ENCODE measurements at regions not wholly inside any gene's neighbourhood (a gene's known extent, or its start where the extent isn't known, plus 50 kb on each side); places are given as distances from the start of the nearest gene placed in this dataset.
A peak's percentile ranks its signal among the peaks of the same experiment; 100 is the strongest.
"Not testable (repeated sequence)": the region's sequence is repeated elsewhere in the genome, so short reads cannot be mapped to it uniquely, and the experiment has no call there.

DNA sequence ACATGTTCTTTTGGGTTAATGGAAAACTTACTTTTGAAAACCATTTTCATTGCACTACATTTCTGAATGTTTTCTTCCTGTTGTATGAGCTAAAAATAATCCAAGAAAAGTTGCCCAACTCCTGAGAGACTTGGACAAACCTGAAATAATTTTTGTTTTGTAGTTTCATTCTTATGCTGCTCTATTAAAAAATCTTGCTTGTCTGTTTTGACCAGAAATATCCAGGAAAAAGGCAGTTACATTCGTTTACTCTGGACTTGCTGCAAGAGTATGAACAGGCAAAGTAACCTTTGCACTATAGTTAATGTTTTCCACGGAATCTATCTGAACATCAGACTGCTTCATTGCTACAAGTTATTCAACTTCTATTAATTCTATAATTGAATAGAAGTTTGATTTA, 200.1 kb upstream of the DAB2 start:
- no peak for DNase-seq (ENCODE audit: low read depth)
- in situ Hi-C loops (cut with HindIII; ENCODE audit: low pct_unique_long_range_greater_than_20kb, low sequenced_read_pairs), result no loop called here

DNA sequence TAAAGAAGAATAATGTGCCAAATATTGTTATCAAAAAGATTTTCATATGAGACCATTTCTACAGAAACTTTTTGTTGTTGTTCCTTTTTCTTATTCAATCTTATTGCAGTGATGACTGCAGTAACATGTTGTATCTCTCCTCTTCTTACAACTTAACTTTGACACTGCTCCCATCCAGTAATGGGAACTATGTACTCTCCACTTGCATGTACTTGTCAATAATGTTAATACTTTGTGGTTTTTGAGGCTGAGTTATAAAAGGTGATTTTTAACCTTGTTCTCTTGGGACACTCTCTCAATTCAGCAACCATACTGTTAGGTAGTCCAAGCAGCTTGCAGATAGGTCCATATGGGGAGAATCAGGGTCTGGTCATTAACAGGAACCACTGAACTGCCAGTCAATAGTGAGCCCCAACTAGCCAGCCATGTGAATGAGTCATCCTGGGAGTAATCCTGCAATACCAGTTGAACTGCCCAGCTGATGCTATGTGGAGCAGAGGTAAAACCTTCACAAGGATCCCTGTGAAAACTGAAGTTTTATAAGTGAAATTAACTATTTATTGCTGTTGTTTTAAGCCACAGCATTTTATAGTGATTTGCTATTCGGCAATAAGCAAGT, 199.6 kb upstream of the DAB2 start:
- in situ Hi-C loops (cut with HindIII; ENCODE audit: low pct_unique_long_range_greater_than_20kb, low sequenced_read_pairs), result no loop called here
- DNase-seq (ENCODE audit: low read depth), result peak; percentile 42

- in situ Hi-C loops (cut with HindIII; ENCODE audit: low pct_unique_long_range_greater_than_20kb, low sequenced_read_pairs), result no loop called here
- peak; percentile 31 for DNase-seq (ENCODE audit: low read depth)
Observed at GRCh38 chr5:39623291-39623865, 198.6 kb upstream of the DAB2 start.

DNA sequence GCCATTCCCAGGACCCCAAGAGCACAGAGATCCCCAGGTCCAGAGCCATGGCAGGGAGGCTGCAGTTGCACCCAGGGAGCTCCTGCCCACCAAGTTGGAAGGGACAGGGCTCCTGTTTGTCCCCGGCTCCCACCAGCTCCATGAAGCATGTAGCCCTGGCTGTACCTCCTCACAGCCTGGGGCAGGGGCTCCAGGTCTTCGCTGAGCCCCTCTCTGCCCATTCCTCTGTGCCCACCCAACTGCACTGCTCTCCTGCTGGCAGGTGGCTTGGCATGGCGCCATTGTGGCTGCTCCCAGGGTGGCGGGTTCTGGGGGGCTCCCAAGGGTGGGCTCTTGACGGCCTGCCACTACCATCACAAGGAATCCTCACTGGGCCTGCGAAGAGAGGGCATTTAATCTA, 197.5 kb upstream of the DAB2 start:
- in situ Hi-C loops (cut with HindIII; ENCODE audit: low pct_unique_long_range_greater_than_20kb, low sequenced_read_pairs), result no loop called here
- no peak for DNase-seq (ENCODE audit: low read depth)

DNA sequence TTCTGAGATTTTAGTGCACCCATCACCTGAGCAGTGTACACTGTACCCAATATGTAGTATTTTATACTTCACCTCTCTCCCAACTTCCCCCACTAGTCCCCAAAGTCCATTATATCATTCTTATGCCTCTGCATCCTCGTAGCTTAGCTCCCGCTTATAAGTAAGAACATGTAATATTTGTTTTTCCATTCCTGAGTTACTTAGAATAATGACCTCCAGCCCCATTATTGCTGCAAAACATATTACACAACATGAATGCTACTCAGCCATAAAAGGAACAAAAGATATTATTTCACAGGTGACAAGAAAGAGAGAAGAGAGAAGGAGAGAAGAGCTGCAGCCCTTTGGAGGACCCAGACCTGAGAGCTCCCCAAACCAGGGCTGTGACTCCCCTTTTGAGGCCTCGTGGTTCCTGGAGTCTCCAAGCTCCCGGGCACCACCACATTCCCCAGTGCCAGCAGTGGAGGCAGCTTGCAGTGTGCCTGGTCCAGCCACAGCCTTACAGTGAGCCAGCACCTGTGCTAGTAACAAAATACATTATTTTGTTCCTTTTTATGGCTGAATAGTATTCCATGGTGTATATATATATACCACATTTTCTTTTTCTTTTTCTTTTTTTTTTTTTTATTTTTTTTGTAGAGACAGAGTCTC, 194.5 kb upstream of the DAB2 start:
- no peak for DNase-seq (ENCODE audit: low read depth)
- in situ Hi-C loops (cut with HindIII; ENCODE audit: low pct_unique_long_range_greater_than_20kb, low sequenced_read_pairs), result no loop called here

- DNase-seq (ENCODE audit: low read depth), result no peak
- in situ Hi-C loops (cut with HindIII; ENCODE audit: low pct_unique_long_range_greater_than_20kb, low sequenced_read_pairs), result no loop called here
Observed at GRCh38 chr5:39618391-39618790, 193.6 kb upstream of the DAB2 start.

GRCh38 chr5:39616131-39616530, 191.4 kb upstream of the DAB2 start:
- no peak for DNase-seq (ENCODE audit: low read depth)
- in situ Hi-C loops (cut with HindIII; ENCODE audit: low pct_unique_long_range_greater_than_20kb, low sequenced_read_pairs), result no loop called here

GRCh38 chr5:39611076-39611475, 186.3 kb upstream of the DAB2 start:
- in situ Hi-C loops (cut with HindIII; ENCODE audit: low pct_unique_long_range_greater_than_20kb, low sequenced_read_pairs); DNase-seq (ENCODE audit: low read depth): not testable (repeated sequence)

- in situ Hi-C loops (cut with HindIII; ENCODE audit: low pct_unique_long_range_greater_than_20kb, low sequenced_read_pairs), result no loop called here
- DNase-seq (ENCODE audit: low read depth), result peak; percentile 76
Observed at GRCh38 chr5:39608024-39608423, 183.2 kb upstream of the DAB2 start.

DNA sequence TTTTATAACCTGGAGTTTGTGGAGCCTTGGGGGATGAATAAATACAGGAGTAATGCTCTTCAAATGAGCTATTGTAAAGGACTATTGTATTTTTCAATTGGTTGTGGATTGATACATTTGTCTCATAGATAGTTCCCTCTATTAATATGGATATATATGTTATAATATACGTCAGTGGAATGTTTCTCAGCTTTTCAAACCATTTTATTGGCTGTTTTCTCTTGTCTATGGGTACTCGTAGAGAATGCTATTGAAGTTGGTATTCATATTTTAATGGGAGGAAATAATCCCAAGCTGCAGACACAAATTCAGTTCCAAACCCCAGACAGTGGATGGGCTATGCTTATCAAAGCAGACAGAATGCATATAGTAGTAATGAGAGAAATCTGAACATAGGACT, 181.8 kb upstream of the DAB2 start:
- in situ Hi-C loops (cut with HindIII; ENCODE audit: low pct_unique_long_range_greater_than_20kb, low sequenced_read_pairs), result no loop called here
- DNase-seq (ENCODE audit: low read depth), result no peak

DNA sequence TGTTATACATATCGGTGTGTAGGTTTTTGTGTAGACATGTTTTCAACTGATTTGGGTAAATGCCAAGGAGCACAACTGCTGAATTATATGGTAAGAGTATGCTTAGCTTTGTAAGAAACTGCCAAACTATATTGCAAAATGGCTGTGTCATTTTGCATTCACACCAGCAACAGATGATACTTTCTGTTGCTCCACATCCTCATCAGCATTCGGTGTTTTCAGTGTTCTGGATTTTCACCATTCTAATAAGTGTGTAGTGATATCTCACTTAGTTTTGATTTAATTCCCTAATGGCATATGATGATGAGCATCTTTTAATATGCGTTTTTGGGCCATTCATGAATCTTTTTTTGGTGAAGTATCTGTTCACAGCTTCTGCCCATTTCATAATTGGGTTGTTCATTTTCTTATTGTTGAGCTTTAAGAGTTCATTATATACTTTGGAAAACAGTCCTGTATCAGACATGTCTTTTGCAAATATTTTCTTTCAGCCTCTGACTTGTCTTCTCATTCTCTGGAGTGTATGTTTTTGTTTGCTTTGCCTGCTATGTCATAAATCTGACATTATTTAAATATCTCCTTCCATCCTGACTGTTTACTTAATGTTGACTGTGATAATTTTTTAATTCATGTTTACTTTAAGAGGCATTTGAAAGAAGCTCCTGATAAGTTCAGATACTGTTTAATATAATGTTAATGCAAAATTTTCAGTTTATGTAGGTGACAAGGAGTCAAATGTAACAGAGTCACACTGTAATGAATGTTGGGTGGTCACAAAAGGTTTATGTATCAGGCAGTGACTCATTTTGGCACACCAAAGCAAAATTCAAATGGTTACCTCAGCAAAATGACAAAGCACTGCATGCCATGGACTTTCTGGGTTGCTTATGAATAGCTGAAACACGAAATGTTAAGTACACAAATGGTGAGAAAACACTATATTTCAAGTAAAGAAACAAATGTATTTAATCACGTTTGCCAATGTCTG, 181.1 kb upstream of the DAB2 start:
- in situ Hi-C loops (cut with HindIII; ENCODE audit: low pct_unique_long_range_greater_than_20kb, low sequenced_read_pairs), result no loop called here
- peak; percentile 46 for DNase-seq (ENCODE audit: low read depth)

DNA sequence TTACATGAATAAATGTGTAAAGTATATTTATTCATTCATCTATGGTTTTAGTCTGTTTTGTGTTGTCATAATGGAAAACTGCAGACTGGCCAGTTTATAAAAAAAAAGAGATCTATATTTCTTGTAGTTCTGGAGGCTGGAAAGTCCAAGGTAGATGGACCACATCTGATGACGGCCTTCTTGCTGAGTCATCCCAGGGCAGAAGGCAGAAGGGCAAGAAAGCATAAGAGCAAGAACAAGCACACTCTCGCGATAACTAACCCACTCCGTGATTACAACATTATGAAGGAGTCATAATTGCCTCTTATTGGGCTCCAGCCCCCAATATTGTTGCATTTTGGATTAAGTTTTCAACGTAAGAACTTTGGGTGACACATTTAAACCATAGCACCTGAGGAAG, 180.4 kb upstream of the DAB2 start:
- DNase-seq (ENCODE audit: low read depth), result no peak
- in situ Hi-C loops (cut with HindIII; ENCODE audit: low pct_unique_long_range_greater_than_20kb, low sequenced_read_pairs), result no loop called here

DNA sequence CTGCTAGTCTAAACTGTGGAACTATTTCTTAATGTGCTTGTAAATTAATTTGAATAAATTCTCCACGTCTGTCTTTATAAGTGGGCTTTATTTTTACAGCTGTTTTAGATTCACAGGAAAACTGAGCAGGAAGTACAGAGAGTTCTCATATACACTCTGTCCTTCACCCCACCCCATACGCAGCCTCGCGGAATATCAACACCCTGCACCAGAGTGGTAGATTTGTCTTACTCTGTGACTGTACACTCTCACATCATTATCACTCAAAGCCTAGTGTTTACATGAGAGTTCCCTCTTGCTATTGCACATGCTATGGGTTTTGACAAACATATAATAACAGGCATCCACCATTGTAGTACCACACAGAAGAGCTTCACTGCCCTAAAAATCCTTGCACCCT, 179.7 kb upstream of the DAB2 start:
- no peak for DNase-seq (ENCODE audit: low read depth)
- in situ Hi-C loops (cut with HindIII; ENCODE audit: low pct_unique_long_range_greater_than_20kb, low sequenced_read_pairs), result no loop called here

- peak; percentile 15 for DNase-seq (ENCODE audit: low read depth)
- in situ Hi-C loops (cut with HindIII; ENCODE audit: low pct_unique_long_range_greater_than_20kb, low sequenced_read_pairs), result no loop called here
Observed at GRCh38 chr5:39599721-39600431, 175.1 kb upstream of the DAB2 start.

DNA sequence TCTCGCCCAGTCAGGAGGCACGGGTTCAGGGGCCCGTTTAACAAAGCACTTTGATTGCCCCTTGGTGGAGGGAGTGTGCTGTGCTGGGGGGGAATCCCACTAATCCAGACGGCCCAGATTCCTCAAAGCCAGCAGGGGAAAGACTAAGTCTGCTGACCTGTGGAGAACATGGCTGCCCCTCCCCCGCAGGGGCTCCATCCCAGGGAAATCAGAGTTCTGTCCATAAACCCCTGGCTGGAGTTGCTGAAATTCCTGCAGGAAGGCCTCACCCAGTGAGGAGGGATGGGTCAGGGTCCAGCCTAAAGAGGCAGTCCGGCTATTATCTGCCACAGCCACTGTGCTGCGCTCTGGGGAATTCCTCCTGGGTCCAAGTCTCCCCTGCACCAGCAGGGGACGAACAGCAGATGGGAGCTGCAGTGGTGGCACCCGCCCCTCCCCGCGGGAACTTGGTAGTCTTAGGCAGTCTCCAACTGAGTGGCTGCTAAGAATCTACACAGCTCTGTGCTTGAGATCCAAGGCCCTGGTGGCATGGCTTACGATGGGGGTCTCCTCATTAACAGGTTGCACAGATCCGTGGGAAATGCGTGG, 174.0 kb upstream of the DAB2 start:
- in situ Hi-C loops (cut with HindIII; ENCODE audit: low pct_unique_long_range_greater_than_20kb, low sequenced_read_pairs), result no loop called here
- no peak for DNase-seq (ENCODE audit: low read depth)

GRCh38 chr5:39588179-39588578, 163.4 kb upstream of the DAB2 start:
- no peak for DNase-seq (ENCODE audit: low read depth)
- in situ Hi-C loops (cut with HindIII; ENCODE audit: low pct_unique_long_range_greater_than_20kb, low sequenced_read_pairs), result no loop called here

GRCh38 chr5:39587675-39588074, 162.9 kb upstream of the DAB2 start:
- in situ Hi-C loops (cut with HindIII; ENCODE audit: low pct_unique_long_range_greater_than_20kb, low sequenced_read_pairs), result no loop called here
- no peak for DNase-seq (ENCODE audit: low read depth)

DNA sequence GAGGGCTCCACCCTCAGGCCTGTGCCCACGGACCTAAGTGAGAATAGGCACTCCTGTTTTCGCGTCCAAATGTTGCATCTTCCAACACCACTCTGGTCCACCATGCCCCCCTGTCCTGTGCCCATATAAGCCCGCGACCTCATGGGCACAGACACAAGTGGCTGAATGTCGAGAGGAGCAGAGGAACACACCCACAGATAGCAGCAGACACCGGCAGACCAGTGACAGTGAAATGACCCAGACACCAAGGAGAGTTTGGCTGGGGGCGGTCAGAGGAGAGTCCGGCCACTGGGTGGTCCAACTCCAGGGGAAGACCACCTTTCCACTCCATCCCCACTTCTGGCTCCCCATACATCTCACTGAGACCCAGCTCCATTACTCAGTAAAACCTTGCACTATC, 161.4 kb upstream of the DAB2 start:
- in situ Hi-C loops (cut with HindIII; ENCODE audit: low pct_unique_long_range_greater_than_20kb, low sequenced_read_pairs), result no loop called here
- DNase-seq (ENCODE audit: low read depth), result no peak
